Stimulated activated CD8-positive, alpha-beta memory T cell treated with anti-CD3 and anti-CD28 coated beads, Interleukin-2, amount 100 ng/mL, for 1 hour (primary cell): ENCODE measurements at regions not wholly inside any gene's neighbourhood (a gene's known extent, or its start where the extent isn't known, plus 50 kb on each side); places are given as distances from the start of the nearest gene placed in this dataset.
"Not testable (repeated sequence)": the region's sequence is repeated elsewhere in the genome, so short reads cannot be mapped to it uniquely, and the experiment has no call there.

ENCODE experiments used
- DNase-seq, 2 donors: peaks; one replicate each; pipeline ENCODE4 v3.0.0-alpha.2; 2020; ENCODE audit warnings: low read depth in 2 of 2

GRCh38 chr7:32648408-32649156 is 153.3 kb downstream of the AVL9 start:
- DNase-seq, result no peak

DNA sequence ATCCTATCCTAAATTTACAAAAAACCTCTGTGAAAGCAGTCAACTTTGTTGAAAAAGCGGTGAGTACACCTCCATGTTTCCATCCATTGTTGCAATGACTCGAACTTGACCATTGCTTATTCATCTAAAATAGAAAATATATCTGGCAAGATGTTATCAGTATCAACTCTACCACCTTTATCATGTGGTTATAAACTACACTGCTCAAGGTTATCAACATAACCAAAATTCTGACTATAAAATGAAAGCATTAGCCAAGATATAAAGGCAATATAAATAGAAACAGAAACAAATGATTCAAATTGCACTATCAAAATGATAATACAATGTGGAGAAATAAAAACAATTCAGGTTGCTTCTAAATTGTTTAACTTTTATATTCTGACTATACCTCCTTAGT is 150.0 kb downstream of the AVL9 start:
- DNase-seq, result not testable (repeated sequence)

DNA sequence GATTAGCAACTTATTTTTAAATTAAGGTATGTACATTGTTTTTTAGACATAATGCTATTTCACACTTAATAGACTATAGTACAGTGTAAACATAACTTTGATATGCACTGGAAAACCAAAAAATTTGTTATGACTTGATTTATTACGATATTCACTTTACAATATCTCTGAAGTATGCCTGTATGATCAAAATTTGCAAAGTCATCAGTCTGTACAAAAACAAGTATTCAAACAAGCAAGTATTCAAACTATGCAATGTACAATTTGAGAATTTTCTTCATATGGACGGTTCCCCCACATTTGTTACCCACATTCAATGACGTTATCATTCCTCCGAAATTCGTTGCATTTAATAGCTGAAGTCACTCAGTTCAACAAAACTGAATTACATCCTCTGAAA is 147.9 kb downstream of the AVL9 start:
- no peak for DNase-seq

- DNase-seq, result no peak
Observed at GRCh38 chr7:32639122-32639521, 143.8 kb downstream of the AVL9 start.

DNA sequence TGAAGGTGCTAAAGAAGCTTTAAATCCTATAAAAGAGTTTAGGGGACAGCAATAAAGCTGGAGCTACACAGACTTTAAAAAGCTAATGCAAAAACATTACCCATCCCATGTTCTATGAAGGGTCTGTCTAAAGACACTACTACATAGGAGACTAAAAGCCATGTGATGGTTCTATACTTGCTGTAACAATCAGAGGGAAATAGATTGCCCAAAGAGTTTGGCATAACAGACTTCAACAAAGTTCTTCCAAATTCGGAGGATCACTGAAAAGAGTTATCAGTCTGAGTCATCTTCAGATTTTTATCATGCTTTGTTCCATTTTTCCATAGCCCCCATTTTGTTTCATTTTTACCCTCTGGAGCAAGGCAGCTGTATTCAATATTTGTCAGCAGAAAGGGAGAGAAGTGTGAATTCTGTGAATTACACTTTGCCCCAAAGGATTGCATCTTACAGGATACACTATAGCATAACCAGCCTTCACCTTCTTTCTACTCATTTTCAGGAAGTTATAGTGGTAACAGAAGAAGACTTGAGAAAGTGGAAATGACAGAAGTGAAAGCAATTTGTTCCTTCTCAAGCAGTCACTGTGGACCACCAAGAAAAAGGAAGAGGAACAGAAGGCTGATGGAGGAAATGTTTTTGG is 143.3 kb downstream of the AVL9 start:
- not testable (repeated sequence) for DNase-seq
